ENCODE measurements at regions not wholly inside any gene's neighbourhood (a gene's known extent, or its start where the extent isn't known, plus 50 kb on each side); places are given as distances from the start of the nearest gene placed in this dataset.

- in situ Hi-C loops (cut with HindIII; ENCODE audit: low pct_unique_long_range_greater_than_20kb, low sequenced_read_pairs): no loop called here
- DNase-seq (ENCODE audit: low read depth in 1 of 2, low spot score in 1 of 2): no peak
- no peak for TF ChIP-seq JUND (IDR thresholded peaks at IDR 0.05; ENCODE audit: low read depth)
These were observed 282.9 kb upstream of the ZPLD1 start for GRCh38 chr3:102151935-102152334.

- in situ Hi-C loops (cut with HindIII; ENCODE audit: low pct_unique_long_range_greater_than_20kb, low sequenced_read_pairs): no loop called here
These were observed 278.4 kb upstream of the ZPLD1 start for GRCh38 chr3:102156426-102156825.

GRCh38 chr3:102158080-102158740, 276.6 kb upstream of the ZPLD1 start:
- in situ Hi-C loops (cut with HindIII; ENCODE audit: low pct_unique_long_range_greater_than_20kb, low sequenced_read_pairs): no loop called here
- no peak for DNase-seq (ENCODE audit: low read depth in 1 of 2, low spot score in 1 of 2)
- no peak for TF ChIP-seq JUND (IDR thresholded peaks at IDR 0.05; ENCODE audit: low read depth)

More at GRCh38 chr3:102156426-102156825, 278.4 kb upstream of the ZPLD1 start:
- DNase-seq (ENCODE audit: low read depth in 1 of 2, low spot score in 1 of 2): no peak
- no peak for TF ChIP-seq JUND (IDR thresholded peaks at IDR 0.05; ENCODE audit: low read depth)

DNA sequence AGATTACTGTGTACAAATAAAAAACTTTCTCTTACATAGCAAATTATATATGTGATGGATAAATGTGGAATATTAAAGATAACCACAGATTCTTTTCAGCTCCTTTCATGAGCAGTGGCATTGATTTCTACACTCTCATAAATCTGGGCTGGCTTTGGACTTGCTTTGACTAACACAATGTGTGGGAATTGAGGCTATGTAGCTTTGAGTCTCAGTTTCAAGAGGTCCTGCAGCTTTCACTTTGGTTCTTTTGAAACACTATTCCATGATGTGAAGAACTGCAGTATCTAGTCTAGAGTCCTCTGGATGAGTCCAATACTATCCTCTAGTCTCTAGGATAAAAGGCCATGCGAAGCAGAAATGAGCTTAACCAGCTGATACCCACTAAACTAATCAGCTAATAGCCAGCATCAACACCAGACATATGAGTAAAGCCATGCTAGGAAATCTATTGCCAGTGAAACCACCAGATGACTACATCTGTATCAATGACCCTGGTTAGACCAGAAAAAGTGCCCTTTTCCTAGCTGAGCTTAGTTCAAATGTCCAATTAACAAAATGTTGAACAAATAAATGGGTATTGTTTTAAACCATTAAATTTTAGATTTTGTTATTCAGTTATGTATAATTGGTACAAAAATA, 274.9 kb upstream of the ZPLD1 start:
- TF ChIP-seq JUND (IDR thresholded peaks at IDR 0.05; ENCODE audit: low read depth): no peak
- no peak for DNase-seq (ENCODE audit: low read depth in 1 of 2, low spot score in 1 of 2)
- in situ Hi-C loops (cut with HindIII; ENCODE audit: low pct_unique_long_range_greater_than_20kb, low sequenced_read_pairs): no loop called here

GRCh38 chr3:102161384-102162006, 273.3 kb upstream of the ZPLD1 start:
- in situ Hi-C loops (cut with HindIII; ENCODE audit: low pct_unique_long_range_greater_than_20kb, low sequenced_read_pairs): no loop called here
- no peak for DNase-seq (ENCODE audit: low read depth in 1 of 2, low spot score in 1 of 2)
- no peak for TF ChIP-seq JUND (IDR thresholded peaks at IDR 0.05; ENCODE audit: low read depth)

- in situ Hi-C loops (cut with HindIII; ENCODE audit: low pct_unique_long_range_greater_than_20kb, low sequenced_read_pairs): no loop called here
These were observed 272.6 kb upstream of the ZPLD1 start for GRCh38 chr3:102162251-102162650.

GRCh38 chr3:102163039-102163817, 271.6 kb upstream of the ZPLD1 start:
- peak in 1 of 2 experiments; percentile 85 for DNase-seq (ENCODE audit: low read depth in 1 of 2, low spot score in 1 of 2)
- in situ Hi-C loops (cut with HindIII; ENCODE audit: low pct_unique_long_range_greater_than_20kb, low sequenced_read_pairs): no loop called here

More at GRCh38 chr3:102162251-102162650, 272.6 kb upstream of the ZPLD1 start:
- no peak for TF ChIP-seq JUND (IDR thresholded peaks at IDR 0.05; ENCODE audit: low read depth)
- no peak for DNase-seq (ENCODE audit: low read depth in 1 of 2, low spot score in 1 of 2)

GRCh38 chr3:102163818-102164154, 271.0 kb upstream of the ZPLD1 start:
- TF ChIP-seq JUND (IDR thresholded peaks at IDR 0.05; ENCODE audit: low read depth): no peak
- in situ Hi-C loops (cut with HindIII; ENCODE audit: low pct_unique_long_range_greater_than_20kb, low sequenced_read_pairs): no loop called here
- no peak for DNase-seq (ENCODE audit: low read depth in 1 of 2, low spot score in 1 of 2)

More at GRCh38 chr3:102163039-102163817, 271.6 kb upstream of the ZPLD1 start:
- TF ChIP-seq JUND (IDR thresholded peaks at IDR 0.05; ENCODE audit: low read depth): no peak

- DNase-seq (ENCODE audit: low read depth in 1 of 2, low spot score in 1 of 2): no peak
- TF ChIP-seq JUND (IDR thresholded peaks at IDR 0.05; ENCODE audit: low read depth): no peak
- in situ Hi-C loops (cut with HindIII; ENCODE audit: low pct_unique_long_range_greater_than_20kb, low sequenced_read_pairs): no loop called here
These were observed 269.4 kb upstream of the ZPLD1 start for GRCh38 chr3:102165367-102165766.

GRCh38 chr3:102169915-102170479, 264.8 kb upstream of the ZPLD1 start:
- TF ChIP-seq JUND (IDR thresholded peaks at IDR 0.05; ENCODE audit: low read depth): no peak
- in situ Hi-C loops (cut with HindIII; ENCODE audit: low pct_unique_long_range_greater_than_20kb, low sequenced_read_pairs): no loop called here
- DNase-seq (ENCODE audit: low read depth in 1 of 2, low spot score in 1 of 2): no peak

DNA sequence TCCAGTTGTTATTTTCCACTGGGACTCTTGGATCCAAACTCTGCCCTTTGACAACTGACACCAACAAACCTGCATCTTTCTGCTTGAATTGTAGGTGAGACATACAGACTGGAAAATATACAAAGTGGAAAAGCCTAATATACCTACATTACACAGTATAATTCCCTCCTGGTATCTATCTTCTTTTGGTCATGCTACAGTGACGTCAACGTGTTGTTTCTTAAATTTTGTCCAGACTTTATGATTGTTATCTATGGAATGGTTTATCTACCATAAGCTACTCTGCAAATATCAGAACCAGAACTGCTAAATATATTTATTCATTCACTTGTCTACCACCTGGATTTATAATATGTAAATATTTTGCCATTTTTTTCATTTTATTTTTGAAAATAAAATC, 264.3 kb upstream of the ZPLD1 start:
- no peak for TF ChIP-seq JUND (IDR thresholded peaks at IDR 0.05; ENCODE audit: low read depth)
- in situ Hi-C loops (cut with HindIII; ENCODE audit: low pct_unique_long_range_greater_than_20kb, low sequenced_read_pairs): no loop called here
- DNase-seq (ENCODE audit: low read depth in 1 of 2, low spot score in 1 of 2): no peak

DNA sequence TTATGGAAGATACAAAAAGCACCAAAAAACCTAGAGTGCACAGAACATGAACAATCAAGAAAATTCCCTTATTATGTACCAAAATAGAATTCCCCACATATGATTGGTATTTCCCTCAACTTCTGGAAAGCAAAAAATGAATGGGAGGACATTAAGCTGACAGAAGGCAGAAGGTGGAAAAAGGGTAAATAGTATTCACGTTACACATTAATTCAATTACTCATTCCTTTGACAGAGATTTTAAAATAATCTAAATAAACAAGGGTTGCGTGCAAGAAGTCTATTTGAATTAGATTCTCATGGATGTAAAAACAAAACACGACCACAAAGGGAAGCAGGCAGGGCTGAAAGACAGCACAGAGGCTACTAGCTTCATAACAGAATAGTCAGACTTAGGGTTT, 260.5 kb upstream of the ZPLD1 start:
- TF ChIP-seq JUND (IDR thresholded peaks at IDR 0.05; ENCODE audit: low read depth): no peak
- in situ Hi-C loops (cut with HindIII; ENCODE audit: low pct_unique_long_range_greater_than_20kb, low sequenced_read_pairs): no loop called here
- no peak for DNase-seq (ENCODE audit: low read depth in 1 of 2, low spot score in 1 of 2)
